ENCODE measurements at regions not wholly inside any gene's neighbourhood (a gene's known extent, or its start where the extent isn't known, plus 50 kb on each side); places are given as distances from the start of the nearest gene placed in this dataset.
"Not testable (repeated sequence)": the region's sequence is repeated elsewhere in the genome, so short reads cannot be mapped to it uniquely, and the experiment has no call there.

GRCh38 chr4:12903640-12904039 lies 580.5 kb downstream of the RAB28 start:
- DNase-seq; intact Hi-C loops (cut with DNase I, micrococcal nuclease); H3K27me3 Mint-ChIP-seq; POLR2A ChIA-PET; H3K27ac Mint-ChIP-seq; ATAC-seq; H3K36me3 Mint-ChIP-seq (ENCODE audit: low read depth); H3K4me1 Mint-ChIP-seq; H3K9me3 Mint-ChIP-seq (ENCODE audit: low read depth); CTCF ChIA-PET; H3K4me3 Mint-ChIP-seq: not testable (repeated sequence)

GRCh38 chr4:12902735-12903134 lies 581.4 kb downstream of the RAB28 start:
- CTCF ChIA-PET, result no interaction called here

GRCh38 chr4:12897954-12898353 lies 586.2 kb downstream of the RAB28 start:
- Mint-ChIP-seq H3K4me1 (no peaks in the 10 kb centered on the region), H3K36me3 (ENCODE audit: low read depth) (no peaks in the 10 kb centered on the region), H3K27ac (no peak overlapping the region), H3K27me3 (no peaks in the 10 kb centered on the region), H3K9me3 (ENCODE audit: low read depth) (no peaks in the 10 kb centered on the region), H3K4me3 (no peak overlapping the region)
- POLR2A ChIA-PET, result no interaction called here
- intact Hi-C loops (cut with DNase I, micrococcal nuclease), result no loop called here
- ATAC-seq (no peak), DNase-seq (no peak)
- CTCF ChIA-PET, result no interaction called here

More at GRCh38 chr4:12902735-12903134, 581.4 kb downstream of the RAB28 start:
- Mint-ChIP-seq H3K4me1 (no peaks in the 10 kb centered on the region), H3K27me3 (no peaks in the 10 kb centered on the region), H3K4me3 (no peak overlapping the region), H3K9me3 (ENCODE audit: low read depth) (peaks cover 1% of the 10 kb centered on the region), H3K27ac (no peak overlapping the region), H3K36me3 (ENCODE audit: low read depth) (no peaks in the 10 kb centered on the region)
- intact Hi-C loops (cut with DNase I, micrococcal nuclease), result no loop called here
- POLR2A ChIA-PET, result no interaction called here
- ATAC-seq, result no peak
- DNase-seq, result no peak

- Mint-ChIP-seq H3K27me3 (no peaks in the 10 kb centered on the region), H3K36me3 (ENCODE audit: low read depth) (no peaks in the 10 kb centered on the region), H3K27ac (no peak overlapping the region), H3K4me3 (no peak overlapping the region), H3K4me1 (no peaks in the 10 kb centered on the region), H3K9me3 (ENCODE audit: low read depth) (no peaks in the 10 kb centered on the region)
- POLR2A ChIA-PET, result no interaction called here
- ATAC-seq (no peak), DNase-seq (no peak)
- CTCF ChIA-PET, result no interaction called here
- intact Hi-C loops (cut with DNase I, micrococcal nuclease), result no loop called here
Observed at GRCh38 chr4:12894062-12894461, 590.1 kb downstream of the RAB28 start.

- no peak for DNase-seq
- CTCF ChIA-PET, result no interaction called here
- no peak overlapping the region for H3K27ac Mint-ChIP-seq
Observed at GRCh38 chr4:12889054-12889453, 595.1 kb downstream of the RAB28 start.

GRCh38 chr4:12884846-12885796 lies 599.0 kb downstream of the RAB28 start:
- ATAC-seq (no peak), DNase-seq (no peak)
- intact Hi-C loops (cut with DNase I, micrococcal nuclease), result no loop called here
- ChIA-PET POLR2A (no interaction called here), CTCF (interaction anchor here (0.7 kb wide), 1 partner anchor 11 kb away, joined by 3 read pairs; no protein-coding TSS in a partner anchor)
- Mint-ChIP-seq H3K9me3 (ENCODE audit: low read depth) (peaks cover 7% of the 10 kb centered on the region), H3K36me3 (ENCODE audit: low read depth) (no peaks in the 10 kb centered on the region), H3K27ac (no peak overlapping the region), H3K4me1 (no peaks in the 10 kb centered on the region), H3K27me3 (no peaks in the 10 kb centered on the region), H3K4me3 (no peak overlapping the region)

More at GRCh38 chr4:12889054-12889453, 595.1 kb downstream of the RAB28 start:
- Mint-ChIP-seq H3K36me3 (ENCODE audit: low read depth) (no peaks in the 10 kb centered on the region), H3K27me3 (no peaks in the 10 kb centered on the region), H3K4me3 (no peak overlapping the region), H3K9me3 (ENCODE audit: low read depth) (peaks cover 5% of the 10 kb centered on the region), H3K4me1 (no peaks in the 10 kb centered on the region)
- POLR2A ChIA-PET, result no interaction called here
- no peak for ATAC-seq
- intact Hi-C loops (cut with DNase I, micrococcal nuclease), result no loop called here

GRCh38 chr4:12881945-12882584 lies 602.1 kb downstream of the RAB28 start:
- no peaks in the 10 kb centered on the region for H3K27me3 Mint-ChIP-seq
- no peaks in the 10 kb centered on the region for H3K4me1 Mint-ChIP-seq
- peaks cover 7% of the 10 kb centered on the region for H3K9me3 Mint-ChIP-seq (ENCODE audit: low read depth)
- intact Hi-C loops (cut with DNase I, micrococcal nuclease), result no loop called here
- H3K4me3 Mint-ChIP-seq, result no peak overlapping the region
- H3K27ac Mint-ChIP-seq, result no peak overlapping the region
- DNase-seq, result no peak
- no peak for ATAC-seq
- H3K36me3 Mint-ChIP-seq (ENCODE audit: low read depth), result no peaks in the 10 kb centered on the region
- CTCF ChIA-PET, result no interaction called here
- POLR2A ChIA-PET, result no interaction called here

GRCh38 chr4:12880844-12881243 lies 603.3 kb downstream of the RAB28 start:
- H3K27me3 Mint-ChIP-seq, result no peaks in the 10 kb centered on the region
- ChIA-PET CTCF (interaction anchor here (0.7 kb wide), 1 partner anchor 102 kb away, joined by 3 read pairs; no protein-coding TSS in a partner anchor), POLR2A (no interaction called here)
- H3K9me3 Mint-ChIP-seq (ENCODE audit: low read depth), result peaks cover 7% of the 10 kb centered on the region
- ATAC-seq, result no peak
- no peaks in the 10 kb centered on the region for H3K4me1 Mint-ChIP-seq
- no peaks in the 10 kb centered on the region for H3K36me3 Mint-ChIP-seq (ENCODE audit: low read depth)
- H3K4me3 Mint-ChIP-seq, result no peak overlapping the region
- no peak overlapping the region for H3K27ac Mint-ChIP-seq
- no peak for DNase-seq
- intact Hi-C loops (cut with DNase I, micrococcal nuclease), result no loop called here

GRCh38 chr4:12879496-12879895 lies 604.6 kb downstream of the RAB28 start:
- POLR2A ChIA-PET, result no interaction called here
- H3K9me3 Mint-ChIP-seq (ENCODE audit: low read depth), result peaks cover 7% of the 10 kb centered on the region
- CTCF ChIA-PET, result no interaction called here
- H3K27me3 Mint-ChIP-seq, result no peaks in the 10 kb centered on the region
- H3K27ac Mint-ChIP-seq, result no peak overlapping the region
- H3K36me3 Mint-ChIP-seq (ENCODE audit: low read depth), result no peaks in the 10 kb centered on the region
- H3K4me1 Mint-ChIP-seq, result no peaks in the 10 kb centered on the region
- no peak overlapping the region for H3K4me3 Mint-ChIP-seq
- no peak for ATAC-seq
- no peak for DNase-seq
- intact Hi-C loops (cut with DNase I, micrococcal nuclease), result no loop called here

GRCh38 chr4:12875640-12876243 lies 608.4 kb downstream of the RAB28 start:
- H3K4me1 Mint-ChIP-seq, result no peaks in the 10 kb centered on the region
- H3K36me3 Mint-ChIP-seq (ENCODE audit: low read depth), result no peaks in the 10 kb centered on the region
- ChIA-PET POLR2A (no interaction called here), CTCF (no interaction called here)
- H3K27ac Mint-ChIP-seq, result no peak overlapping the region
- no peaks in the 10 kb centered on the region for H3K27me3 Mint-ChIP-seq
- no peak for ATAC-seq
- no peak overlapping the region for H3K4me3 Mint-ChIP-seq
- peaks cover 3% of the 10 kb centered on the region for H3K9me3 Mint-ChIP-seq (ENCODE audit: low read depth)
- intact Hi-C loops (cut with DNase I, micrococcal nuclease), result no loop called here
- DNase-seq, result no peak

- intact Hi-C loops (cut with DNase I, micrococcal nuclease), result no loop called here
- Mint-ChIP-seq H3K9me3 (ENCODE audit: low read depth) (peaks cover 10% of the 10 kb centered on the region), H3K4me1 (no peaks in the 10 kb centered on the region), H3K36me3 (ENCODE audit: low read depth) (no peaks in the 10 kb centered on the region), H3K4me3 (no peak overlapping the region), H3K27me3 (no peaks in the 10 kb centered on the region), H3K27ac (no peak overlapping the region)
- ATAC-seq (no peak), DNase-seq (no peak)
- ChIA-PET CTCF (no interaction called here), POLR2A (no interaction called here)
Observed at GRCh38 chr4:12873351-12873750, 610.8 kb downstream of the RAB28 start.

- intact Hi-C loops (cut with DNase I, micrococcal nuclease), result no loop called here
- ATAC-seq (no peak), DNase-seq (no peak)
- Mint-ChIP-seq H3K36me3 (ENCODE audit: low read depth) (no peaks in the 10 kb centered on the region), H3K9me3 (ENCODE audit: low read depth) (no peaks in the 10 kb centered on the region), H3K4me3 (no peak overlapping the region), H3K27me3 (peaks cover 5% of the 10 kb centered on the region), H3K27ac (no peak overlapping the region), H3K4me1 (no peaks in the 10 kb centered on the region)
- ChIA-PET CTCF (no interaction called here), POLR2A (no interaction called here)
Observed at GRCh38 chr4:12861422-12861821, 622.7 kb downstream of the RAB28 start.

Data from activated CD4-positive, alpha-beta T cell treated with anti-CD3 and anti-CD28 coated beads for 36 hours (primary cell).